Left lobe of liver (tissue), 2 donors: ENCODE measurements at regions not wholly inside any gene's neighbourhood (a gene's known extent, or its start where the extent isn't known, plus 50 kb on each side); places are given as distances from the start of the nearest gene placed in this dataset.
"Not testable (repeated sequence)": the region's sequence is repeated elsewhere in the genome, so short reads cannot be mapped to it uniquely, and the experiment has no call there.

Experiments
- ATAC-seq: fragments of 200-7000 bp; cut with Tn5 transposase; one replicate; pipeline ENCODE4 v1.9.1; 2020; ENCODE audit warnings: mild to moderate bottlenecking, moderate library complexity
- DNase-seq: peaks from one replicate; pipeline ENCODE4 v3.0.0-alpha.2; 2020; ENCODE audit warnings: low spot score
- donor health status: DM: no; HTN: no; CAD: no; lungs with moderate emphysema.
- donor health status: DM: no; HTN: yes; CAD: no.

- no peak for ATAC-seq
- DNase-seq: no peak
Observed at GRCh38 chr9:1907465-1907864, 107.7 kb upstream of the SMARCA2 start.

GRCh38 chr9:1909322-1909721 is 105.8 kb upstream of the SMARCA2 start:
- no peak for ATAC-seq
- no peak for DNase-seq

GRCh38 chr9:1910269-1910811 is 104.8 kb upstream of the SMARCA2 start:
- no peak for DNase-seq

GRCh38 chr9:1913631-1914330 is 101.4 kb upstream of the SMARCA2 start:
- DNase-seq (no peak), ATAC-seq (no peak)

More at GRCh38 chr9:1910269-1910811, 104.8 kb upstream of the SMARCA2 start:
- ATAC-seq: no peak

- DNase-seq (no peak), ATAC-seq (peak; percentile 49)
Observed at GRCh38 chr9:1916095-1916494, 99.1 kb upstream of the SMARCA2 start.

DNA sequence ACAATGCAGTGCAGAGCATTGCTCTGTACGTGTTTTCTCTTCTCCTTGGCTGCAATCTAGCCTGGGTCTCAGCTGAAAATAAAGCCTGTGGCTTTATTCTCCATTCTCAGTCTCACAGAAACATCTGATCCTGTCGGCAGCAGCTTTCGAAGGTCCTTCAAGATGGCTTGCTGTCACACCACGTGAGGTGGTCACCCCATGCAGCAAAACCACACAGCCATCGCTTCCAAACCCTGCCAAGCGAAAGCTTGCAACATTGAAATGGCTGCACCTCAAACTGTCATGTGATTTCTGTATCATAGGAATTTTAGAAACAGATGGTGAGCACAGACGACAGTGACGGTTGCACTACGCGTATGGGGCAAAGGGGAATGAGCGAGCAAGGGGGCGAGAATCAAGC is 98.5 kb upstream of the SMARCA2 start:
- no peak for ATAC-seq
- no peak for DNase-seq

GRCh38 chr9:1917396-1917935 is 97.7 kb upstream of the SMARCA2 start:
- ATAC-seq: no peak
- DNase-seq: no peak

DNA sequence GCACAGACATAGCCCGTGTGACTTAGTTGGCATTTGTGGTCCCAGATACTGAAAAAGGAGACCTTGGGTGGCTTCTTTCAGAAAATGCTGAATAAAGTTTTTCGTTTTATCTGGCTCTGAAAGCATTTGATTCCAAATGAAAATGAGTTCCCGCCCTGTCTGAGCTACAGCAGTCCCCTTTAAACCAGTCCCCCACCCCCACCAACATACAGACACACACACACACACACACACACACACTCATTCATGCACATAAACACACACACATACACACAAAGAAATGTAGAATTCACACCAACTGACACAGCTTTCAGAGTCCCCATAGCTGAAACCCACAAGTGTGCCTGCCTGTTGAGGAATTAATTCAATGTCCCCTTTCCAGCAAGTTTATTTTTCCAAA is 97.0 kb upstream of the SMARCA2 start:
- DNase-seq (no peak), ATAC-seq (no peak)

- no peak for DNase-seq
- no peak for ATAC-seq
Observed at GRCh38 chr9:1918622-1919021, 96.5 kb upstream of the SMARCA2 start.

GRCh38 chr9:1919229-1919628 is 95.9 kb upstream of the SMARCA2 start:
- no peak for ATAC-seq
- no peak for DNase-seq

DNA sequence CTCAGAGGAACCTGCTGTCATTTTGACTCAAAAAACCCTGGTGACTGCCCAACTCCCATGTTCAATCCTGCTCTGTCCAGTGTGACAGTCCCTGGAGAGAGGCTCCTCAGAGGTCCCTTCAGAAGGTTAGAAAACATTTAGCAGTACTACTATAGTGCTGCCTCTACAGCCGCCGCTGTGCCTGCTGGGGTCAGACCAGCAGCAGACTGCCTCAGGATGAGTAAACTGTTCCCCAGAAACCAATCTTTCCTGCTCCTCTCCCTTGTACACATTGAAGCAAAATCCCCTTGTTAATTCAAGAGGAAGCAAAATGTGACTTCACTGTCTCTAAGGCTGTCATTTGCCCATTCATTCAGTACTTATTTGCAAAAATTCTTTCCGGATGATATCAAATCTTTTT is 94.8 kb upstream of the SMARCA2 start:
- no peak for ATAC-seq
- DNase-seq: no peak

DNA sequence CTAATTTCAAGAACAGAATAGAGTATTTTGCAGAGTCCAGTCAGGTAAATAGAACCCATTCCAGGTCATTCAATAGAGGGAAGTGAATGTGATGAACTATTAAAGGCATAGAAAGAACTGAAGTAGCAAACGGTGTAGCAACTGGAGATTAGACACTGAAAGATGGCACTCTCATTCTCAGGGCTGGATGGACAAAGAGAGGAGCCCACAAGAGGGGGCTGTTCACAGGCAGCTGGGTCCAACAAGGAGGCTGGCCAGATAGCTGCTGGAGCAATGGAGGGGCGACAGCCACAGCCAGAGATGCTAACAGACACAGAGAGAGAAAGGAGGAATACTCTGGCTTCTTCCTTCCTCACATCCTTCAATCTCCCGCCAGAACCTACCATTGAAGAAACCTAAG is 93.1 kb upstream of the SMARCA2 start:
- ATAC-seq (no peak), DNase-seq (no peak)

DNA sequence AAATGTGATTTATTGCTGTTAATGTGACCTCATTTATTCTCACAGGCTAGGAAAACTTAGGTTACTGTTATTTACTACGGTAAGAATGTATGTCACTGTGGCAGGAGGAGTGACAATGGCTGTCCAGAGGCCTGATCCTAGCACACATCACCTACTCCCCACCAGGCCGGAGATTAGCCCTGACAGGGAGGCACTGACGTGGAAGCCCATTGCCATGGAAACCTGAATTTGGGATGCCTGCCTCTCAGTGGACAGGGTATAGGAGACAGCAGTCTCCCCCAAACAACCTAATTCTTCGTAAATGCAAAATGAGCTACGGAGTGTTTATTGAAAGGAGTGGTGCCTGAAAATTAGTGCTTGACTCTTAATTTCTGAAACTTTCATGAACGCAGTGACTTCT is 87.6 kb upstream of the SMARCA2 start:
- no peak for ATAC-seq
- no peak for DNase-seq

DNA sequence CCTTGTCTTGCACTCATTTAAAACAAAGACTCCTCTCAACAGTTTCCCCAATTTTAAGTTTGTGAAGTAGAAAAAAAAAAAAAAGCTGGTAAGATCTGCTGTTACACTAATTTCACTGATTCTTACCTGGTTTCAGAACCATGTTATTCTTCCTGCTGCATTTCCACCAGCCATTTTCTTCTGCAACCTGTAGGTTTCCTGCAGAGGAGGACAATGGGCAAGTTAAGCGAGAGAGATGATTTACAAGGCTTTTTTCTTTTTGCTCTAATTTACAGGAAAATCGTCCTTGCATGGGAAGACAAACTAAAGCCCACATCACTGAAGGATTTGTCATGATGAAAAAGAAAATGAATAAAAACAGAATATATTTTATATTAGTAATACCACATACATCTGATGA is 86.0 kb upstream of the SMARCA2 start:
- DNase-seq: no peak
- no peak for ATAC-seq

GRCh38 chr9:1929722-1930244 is 85.4 kb upstream of the SMARCA2 start:
- DNase-seq (no peak), ATAC-seq (no peak)

- not testable (repeated sequence) for ATAC-seq, DNase-seq
Observed at GRCh38 chr9:1930245-1930736, 84.9 kb upstream of the SMARCA2 start.

DNA sequence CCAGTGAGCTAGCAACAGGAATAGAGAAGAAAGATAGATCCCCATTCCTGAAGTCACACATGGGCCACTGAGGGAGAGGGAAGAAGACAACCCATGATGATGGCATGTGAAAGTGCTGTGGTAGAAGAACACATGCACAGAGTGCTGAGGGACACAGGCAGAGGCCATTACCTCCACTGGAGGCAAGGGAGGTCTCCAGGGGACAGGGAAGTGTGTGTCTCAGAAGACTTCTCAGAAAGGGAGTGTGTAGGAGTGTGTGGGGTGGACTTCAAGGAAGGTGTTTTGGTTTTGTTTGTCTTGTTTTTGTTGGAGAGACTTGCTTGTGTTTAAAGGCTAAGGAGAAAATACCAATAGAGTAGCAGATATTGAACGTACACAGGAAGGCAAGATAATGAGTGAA is 77.0 kb upstream of the SMARCA2 start:
- DNase-seq (no peak), ATAC-seq (no peak)

- no peak for ATAC-seq
- no peak for DNase-seq
Observed at GRCh38 chr9:1938675-1939170, 76.4 kb upstream of the SMARCA2 start.

DNA sequence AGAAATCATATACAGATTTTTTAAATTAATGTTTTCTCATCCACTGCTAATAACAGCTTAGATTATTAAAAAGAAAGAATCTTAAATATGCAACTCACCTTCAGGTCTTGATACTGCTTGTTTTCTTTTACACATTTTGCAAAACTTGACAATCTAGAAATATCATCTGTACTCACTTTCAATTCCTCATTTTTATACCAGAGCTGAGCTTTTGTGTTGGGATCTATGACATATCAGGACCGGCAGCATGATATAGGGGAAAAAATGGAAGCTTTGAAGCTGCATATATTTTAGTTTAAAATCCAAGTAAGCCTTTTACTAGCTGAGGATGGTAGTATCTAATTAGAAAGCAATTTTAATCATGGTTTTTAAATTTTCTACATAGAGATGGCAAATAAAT is 75.7 kb upstream of the SMARCA2 start:
- no peak for ATAC-seq
- DNase-seq: no peak

DNA sequence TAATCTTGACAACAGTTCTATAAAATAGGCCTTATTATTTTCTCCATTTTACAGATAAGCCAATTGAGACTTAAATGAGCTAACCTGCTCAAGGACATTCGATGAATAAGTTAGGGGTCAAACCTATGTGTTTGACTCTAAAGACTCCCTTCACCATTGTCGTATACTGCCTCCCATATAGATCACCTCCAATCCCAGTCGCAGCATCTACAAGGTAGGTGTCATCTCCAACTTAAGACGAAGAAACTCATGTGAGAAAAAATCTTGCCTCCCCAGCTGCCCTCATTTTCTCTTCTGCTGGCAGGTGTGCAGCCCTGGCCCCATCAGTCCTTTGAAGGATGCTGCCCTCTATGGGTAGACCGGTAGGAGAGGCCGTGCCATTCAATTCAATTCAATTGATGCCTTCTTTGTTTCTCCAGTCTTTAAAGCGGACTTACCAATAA is 75.2 kb upstream of the SMARCA2 start:
- ATAC-seq: peak; percentile 97

GRCh38 chr9:1941989-1942388 is 73.2 kb upstream of the SMARCA2 start:
- no peak for DNase-seq
- peak; percentile 71 for ATAC-seq

More for the DNA sequence above, 75.2 kb upstream of the SMARCA2 start:
- DNase-seq: no peak
